GM23338 (cell line): ENCODE measurements at regions not wholly inside any gene's neighbourhood (a gene's known extent, or its start where the extent isn't known, plus 50 kb on each side); places are given as distances from the start of the nearest gene placed in this dataset.

Experiments
- ATAC-seq: fragments of 200-7000 bp; cut with Tn5 transposase; 3 replicates; pipeline ENCODE4 v1.9.1; 2020
- DNase-seq: peaks from one replicate; pipeline ENCODE4 v3.0.0-alpha.2; 2015; ENCODE audit warnings: low spot score
- H2AFZ ChIP-seq: fragments of 200-600 bp; sonication (generic); 2 replicates; pipeline ENCODE4 v1.8.0; 2016; ENCODE audit warnings: antibody characterized with exemption, mild to moderate bottlenecking, moderate library complexity
- H3F3A ChIP-seq: fragments of 200-600 bp; sonication (generic); replicated peaks from 2 replicates; pipeline ENCODE4 v1.8.0; 2017; ENCODE audit warnings: antibody characterized with exemption, mixed run types, low read depth
- H3K27ac ChIP-seq: fragments of 200-600 bp; sonication (generic); 2 replicates; pipeline ENCODE4 v1.6.1; 2016; ENCODE audit warnings: low read depth
- H3K27me3 ChIP-seq: fragments of 200-600 bp; sonication (generic); 2 replicates; pipeline ENCODE4 v1.8.0; 2016; ENCODE audit warnings: mild to moderate bottlenecking, mixed run types, moderate library complexity; ENCODE audit not compliant: insufficient read depth
- H3K36me3 ChIP-seq: fragments of 200-600 bp; sonication (generic); 2 replicates; pipeline ENCODE4 v1.8.0; 2016; ENCODE audit warnings: mild to moderate bottlenecking; ENCODE audit not compliant: insufficient read depth
- H3K4me1 ChIP-seq: fragments of 200-600 bp; sonication (generic); 2 replicates; pipeline ENCODE4 v1.8.0; 2016; ENCODE audit warnings: mild to moderate bottlenecking, moderate library complexity; ENCODE audit not compliant: insufficient read depth
- H3K4me2 ChIP-seq: fragments of 200-600 bp; sonication (generic); 2 replicates; pipeline ENCODE4 v1.7.1; 2017; ENCODE audit warnings: mixed run types
- H3K4me3 ChIP-seq: fragments of 200-600 bp; sonication (generic); 2 replicates; pipeline ENCODE4 v1.6.1; 2016; ENCODE audit warnings: mixed run types
- H3K79me2 ChIP-seq: fragments of 200-600 bp; sonication (generic); replicated peaks from 2 replicates; pipeline ENCODE4 v1.8.0; 2017; ENCODE audit warnings: mild to moderate bottlenecking; ENCODE audit not compliant: insufficient read depth
- H3K9me2 ChIP-seq: fragments of 200-600 bp; sonication (generic); 2 replicates; pipeline ENCODE4 v1.8.0; 2017; ENCODE audit not compliant: insufficient read depth
- H4K20me1 ChIP-seq: fragments of 200-600 bp; sonication (generic); replicated peaks from 2 replicates; pipeline ENCODE4 v1.8.0; 2017; ENCODE audit warnings: mild to moderate bottlenecking; ENCODE audit not compliant: insufficient read depth
- H3K27ac Mint-ChIP-seq: 2 replicates; pipeline ENCODE4 v1.8.0; 2020; ENCODE audit warnings: inconsistent platforms, mild to moderate bottlenecking, moderate library complexity, mixed read lengths
- H3K27me3 Mint-ChIP-seq: 3 replicates; pipeline ENCODE4 v1.8.0; 2022; ENCODE audit warnings: low read depth, mild to moderate bottlenecking, moderate library complexity, mixed read lengths, inconsistent platforms; ENCODE audit not compliant: insufficient read depth, poor library complexity
- H3K36me3 Mint-ChIP-seq: 3 replicates; pipeline ENCODE4 v1.8.0; 2021; ENCODE audit warnings: low read depth, mild to moderate bottlenecking, inconsistent platforms, moderate library complexity, mixed read lengths
- H3K4me1 Mint-ChIP-seq: 3 replicates; pipeline ENCODE4 v1.8.0; 2020; ENCODE audit warnings: mild to moderate bottlenecking, inconsistent platforms, mixed read lengths
- H3K4me3 Mint-ChIP-seq: 3 replicates; pipeline ENCODE4 v1.8.0; 2021; ENCODE audit warnings: moderate library complexity, mild to moderate bottlenecking, inconsistent platforms, mixed read lengths
- H3K9me3 Mint-ChIP-seq: 3 replicates; pipeline ENCODE4 v1.8.0; 2020; ENCODE audit warnings: moderate library complexity, mild to moderate bottlenecking, inconsistent platforms, mixed read lengths
- CREB1 ChIP-seq: fragments of 250-450 bp; sonication (Bioruptor Pico); IDR thresholded peaks from 2 replicates; pipeline ENCODE4 v1.5.0; 2020; ENCODE audit warnings: low read depth, mild to moderate bottlenecking, moderate library complexity
- ETS1 ChIP-seq: IDR thresholded peaks from 2 replicates; pipeline ENCODE4 v1.6.1; 2016; ENCODE audit warnings: antibody characterized with exemption
- EZH2 ChIP-seq: fragments of 200-600 bp; sonication (generic); IDR thresholded peaks from one replicate; pipeline ENCODE4 v1.8.0; 2017; ENCODE audit warnings: antibody characterized with exemption, mild to moderate bottlenecking, low read depth; ENCODE audit not compliant: unreplicated experiment
- EZH2phosphoT487 ChIP-seq: fragments of 200-600 bp; sonication (generic); IDR thresholded peaks from one replicate; pipeline ENCODE4 v1.8.1; 2018; ENCODE audit warnings: antibody characterized with exemption; ENCODE audit not compliant: unreplicated experiment
- JUNB ChIP-seq: IDR thresholded peaks from one replicate; pipeline ENCODE4 v1.6.1; 2016; ENCODE audit warnings: antibody characterized with exemption; ENCODE audit not compliant: unreplicated experiment
- POLR2AphosphoS5 ChIP-seq: IDR thresholded peaks from 2 replicates; pipeline ENCODE4 v1.6.1; 2016; ENCODE audit warnings: antibody characterized with exemption, low read depth
- REST ChIP-seq: IDR thresholded peaks from one replicate; pipeline ENCODE4 v1.6.1; 2018; ENCODE audit warnings: antibody characterized with exemption; ENCODE audit not compliant: unreplicated experiment
- STAT1 ChIP-seq: IDR thresholded peaks from one replicate; pipeline ENCODE4 v1.6.1; 2016; ENCODE audit warnings: antibody characterized with exemption; ENCODE audit not compliant: unreplicated experiment
- ZNF114 ChIP-seq: fragments of 250-450 bp; sonication (Bioruptor Pico); IDR thresholded peaks from 2 replicates; pipeline ENCODE4 v1.5.0; 2020; ENCODE audit warnings: mild to moderate bottlenecking, moderate library complexity
- ZNF331 ChIP-seq: fragments of 250-450 bp; sonication (Bioruptor Pico); IDR thresholded peaks from 2 replicates; pipeline ENCODE4 v1.5.0; 2020; ENCODE audit warnings: low read depth, mild to moderate bottlenecking, moderate library complexity
- ZNF462 ChIP-seq: fragments of 250-450 bp; sonication (Bioruptor Pico); IDR thresholded peaks from 2 replicates; pipeline ENCODE4 v1.5.0; 2020; ENCODE audit warnings: mild to moderate bottlenecking, moderate library complexity
- TF ChIP-seq, protein P1 (sequence below), 2 experiments: fragments of 200-600 bp in 1 of 2; sonication (generic) in 1 of 2; conservative IDR thresholded peaks; 2 replicates each; pipeline versions ENCODE4 v1.5.1 to v1.6.1; 2016 to 2017; ENCODE audit warnings: antibody characterized with exemption in 2 of 2, low read depth in 2 of 2, mild to moderate bottlenecking in 2 of 2, moderate library complexity in 1 of 2

GRCh38 chr22:34294476-34294875, 374.2 kb upstream of the LARGE1 start:
- Histone ChIP-seq H3K79me2 (no peaks in the 10 kb centered on the region), H3K27ac (no peak overlapping the region), H3K9me2 (peaks cover 5% of the 10 kb centered on the region; the same call in 1 of the 2 replicates), H3F3A (no peaks in the 10 kb centered on the region), H3K36me3 (no peaks in the 10 kb centered on the region; the same call in 1 of the 2 replicates), H2AFZ (no peak overlapping the region), H3K4me2 (no peak overlapping the region), H4K20me1 (no peaks in the 10 kb centered on the region), H3K4me1 (no peaks in the 10 kb centered on the region), H3K27me3 (no peaks in the 10 kb centered on the region), H3K4me3 (no peak overlapping the region)
- H3K27ac Mint-ChIP-seq = no peak overlapping the region
- H3K27me3 Mint-ChIP-seq = peaks cover 2% of the 10 kb centered on the region
- peaks cover 47% of the 10 kb centered on the region for H3K9me3 Mint-ChIP-seq
- H3K36me3 Mint-ChIP-seq = no peaks in the 10 kb centered on the region
- no peak overlapping the region for H3K4me3 Mint-ChIP-seq
- H3K4me1 Mint-ChIP-seq = no peaks in the 10 kb centered on the region
- no peak for TF ChIP-seq ETS1
- TF ChIP-seq EZH2 = no peak
- no peak for TF ChIP-seq STAT1
- TF ChIP-seq JUNB = no peak
- no peak for TF ChIP-seq EZH2phosphoT487
- no peak for TF ChIP-seq ZNF114 (CRISPR knock-in tag)
- TF ChIP-seq ZNF462 = no peak
- TF ChIP-seq POLR2AphosphoS5 = no peak
- TF ChIP-seq CREB1 = no peak
- no peak for TF ChIP-seq REST
- no peak for TF ChIP-seq ZNF331 (CRISPR knock-in tag)
- TF ChIP-seq, protein P1, sequence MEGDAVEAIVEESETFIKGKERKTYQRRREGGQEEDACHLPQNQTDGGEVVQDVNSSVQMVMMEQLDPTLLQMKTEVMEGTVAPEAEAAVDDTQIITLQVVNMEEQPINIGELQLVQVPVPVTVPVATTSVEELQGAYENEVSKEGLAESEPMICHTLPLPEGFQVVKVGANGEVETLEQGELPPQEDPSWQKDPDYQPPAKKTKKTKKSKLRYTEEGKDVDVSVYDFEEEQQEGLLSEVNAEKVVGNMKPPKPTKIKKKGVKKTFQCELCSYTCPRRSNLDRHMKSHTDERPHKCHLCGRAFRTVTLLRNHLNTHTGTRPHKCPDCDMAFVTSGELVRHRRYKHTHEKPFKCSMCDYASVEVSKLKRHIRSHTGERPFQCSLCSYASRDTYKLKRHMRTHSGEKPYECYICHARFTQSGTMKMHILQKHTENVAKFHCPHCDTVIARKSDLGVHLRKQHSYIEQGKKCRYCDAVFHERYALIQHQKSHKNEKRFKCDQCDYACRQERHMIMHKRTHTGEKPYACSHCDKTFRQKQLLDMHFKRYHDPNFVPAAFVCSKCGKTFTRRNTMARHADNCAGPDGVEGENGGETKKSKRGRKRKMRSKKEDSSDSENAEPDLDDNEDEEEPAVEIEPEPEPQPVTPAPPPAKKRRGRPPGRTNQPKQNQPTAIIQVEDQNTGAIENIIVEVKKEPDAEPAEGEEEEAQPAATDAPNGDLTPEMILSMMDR (conservative IDR thresholded peaks at IDR 0.05; ENCODE audit: low read depth in 2 of 2) = no peak
- DNase-seq (no peak), ATAC-seq (no peak)
